HG02852 (cell line): ENCODE measurements at regions not wholly inside any gene's neighbourhood (a gene's known extent, or its start where the extent isn't known, plus 50 kb on each side); places are given as distances from the start of the nearest gene placed in this dataset.
"Not testable (repeated sequence)": the region's sequence is repeated elsewhere in the genome, so short reads cannot be mapped to it uniquely, and the experiment has no call there.

Source experiments
- ATAC-seq: cut with Tn5 transposase; IDR thresholded peaks from one replicate; pipeline ENCODE4 v1.9.1; 2021; ENCODE audit warnings: mild to moderate bottlenecking, moderate library complexity; ENCODE audit not compliant: unreplicated experiment

DNA sequence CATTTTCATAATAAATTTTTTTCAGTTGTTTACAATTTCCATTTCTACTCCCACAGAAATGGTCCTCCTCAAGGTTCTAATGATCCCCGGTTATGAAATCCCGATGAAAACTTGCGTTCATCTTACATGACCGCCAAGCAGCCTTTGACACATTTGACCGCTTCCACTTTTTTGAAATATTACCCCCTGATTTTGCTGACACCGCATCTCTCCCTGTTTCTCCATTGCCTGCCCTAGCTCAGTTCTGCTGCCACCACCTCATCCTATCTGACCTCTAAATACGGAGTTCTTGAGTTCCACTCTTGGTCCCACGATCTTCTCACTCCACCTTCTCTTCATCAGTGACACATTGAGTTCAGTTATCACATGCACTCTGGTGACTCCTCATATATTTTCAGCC is 74.1 kb downstream of the SLC35B3 start:
- ATAC-seq: no peak

DNA sequence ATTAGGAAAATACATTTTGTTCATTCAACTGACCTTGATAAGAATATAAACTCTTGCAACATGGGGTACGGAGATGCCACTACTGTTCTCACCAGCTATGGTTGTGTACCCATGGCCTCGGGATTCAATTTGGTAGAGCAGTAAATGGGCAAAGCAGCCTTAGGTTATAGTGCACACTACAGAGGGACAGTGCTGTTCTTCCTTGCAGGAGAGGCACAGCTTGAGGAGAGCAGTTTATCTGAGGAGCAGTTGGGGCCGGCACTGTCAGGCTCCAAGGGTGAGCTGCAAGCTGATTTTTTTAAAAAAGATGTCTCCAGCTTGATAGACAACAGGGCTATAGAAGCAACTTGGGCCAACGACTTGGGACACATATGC is 82.4 kb downstream of the SLC35B3 start:
- ATAC-seq: no peak

DNA sequence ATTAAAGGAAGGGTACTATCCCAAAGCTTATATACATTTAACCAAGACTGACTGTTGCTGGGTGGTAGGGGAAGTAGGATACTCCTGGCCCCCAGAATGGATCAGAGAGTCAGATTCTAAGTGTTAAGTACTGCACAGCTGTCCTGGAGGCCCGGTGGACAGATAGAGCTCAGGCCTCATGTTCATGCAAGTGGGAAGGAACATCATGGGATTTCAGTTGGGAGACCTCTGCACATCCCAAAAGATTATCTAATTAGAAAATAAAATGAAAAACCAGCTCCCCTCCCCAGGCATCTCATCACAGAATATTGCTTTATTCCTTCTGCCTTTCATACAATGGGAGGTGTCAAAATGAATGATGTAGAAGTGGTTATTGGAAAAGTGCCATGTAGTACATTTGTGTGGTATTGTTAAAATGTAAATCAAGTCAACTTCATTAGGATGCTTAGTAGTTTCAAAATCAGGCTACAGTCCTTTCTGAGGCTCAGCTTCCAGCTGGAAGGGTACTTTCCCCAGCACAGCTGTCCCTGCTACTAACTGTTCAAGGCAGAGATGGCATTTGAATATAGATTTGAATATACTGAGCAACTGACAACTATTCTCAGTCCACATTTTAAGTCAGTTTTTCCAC is 82.9 kb downstream of the SLC35B3 start:
- ATAC-seq: no peak

DNA sequence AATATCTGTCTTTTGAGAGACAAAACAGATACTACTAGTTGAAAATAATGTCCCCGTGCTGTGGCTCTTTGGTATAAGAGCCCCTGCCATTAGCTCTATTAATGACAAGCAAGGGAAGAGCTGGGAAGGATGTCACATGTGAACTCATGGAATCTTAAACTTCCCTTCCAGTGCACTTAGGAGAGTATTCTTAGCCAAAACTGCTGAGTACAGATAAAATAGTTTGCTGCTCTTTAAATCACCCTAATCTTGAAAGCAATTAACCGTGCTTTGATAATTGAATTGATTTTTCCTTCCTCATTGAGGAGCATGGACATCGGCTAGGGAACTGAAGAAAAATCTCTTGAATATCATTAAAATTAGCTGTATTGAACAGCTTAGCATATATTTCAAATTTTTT is 91.7 kb downstream of the SLC35B3 start:
- no peak for ATAC-seq

DNA sequence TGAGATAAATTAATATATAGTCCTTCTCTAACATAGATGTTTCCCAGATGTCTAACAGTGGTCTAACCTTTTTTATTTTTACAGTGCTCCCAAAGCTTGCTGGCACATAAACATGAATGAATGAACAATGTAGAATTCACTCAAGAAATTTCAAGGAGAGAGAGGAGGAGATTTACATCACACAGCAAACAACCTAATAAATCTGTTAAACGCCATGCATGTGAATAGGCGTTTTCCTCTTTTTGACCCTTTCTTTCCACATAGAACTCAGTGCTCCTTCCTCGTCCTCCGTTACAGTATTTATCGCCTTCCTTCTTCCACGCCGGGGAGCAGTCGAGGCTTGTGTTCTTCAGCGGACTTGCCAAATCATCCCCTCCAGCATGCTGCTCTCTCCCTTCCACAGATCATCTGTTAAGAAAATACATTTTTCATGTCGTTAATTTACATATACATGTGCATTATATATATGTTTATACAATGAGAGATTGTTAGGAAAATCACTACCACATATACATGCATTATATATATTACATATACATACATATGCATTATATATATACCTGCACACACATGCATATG is 93.0 kb downstream of the SLC35B3 start:
- ATAC-seq: no peak

DNA sequence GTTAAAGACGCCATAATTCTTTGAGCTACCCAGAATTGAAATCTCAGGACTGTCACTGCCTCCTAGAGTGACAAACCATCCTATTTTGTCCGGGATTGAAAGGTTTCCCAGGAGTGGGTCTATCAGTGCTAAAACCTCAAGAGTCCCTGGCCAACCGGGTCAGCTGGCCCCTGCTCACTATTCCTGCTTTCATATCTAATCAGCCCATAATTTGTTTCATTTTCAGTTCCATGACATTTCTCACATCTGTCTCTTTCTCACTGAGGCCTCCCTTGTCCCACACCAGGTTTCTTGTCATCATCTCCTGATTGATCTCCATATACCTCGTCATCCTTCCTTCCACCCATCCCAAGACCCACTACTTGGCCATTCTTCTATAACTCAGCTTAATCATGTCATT is 98.2 kb downstream of the SLC35B3 start:
- ATAC-seq: no peak

DNA sequence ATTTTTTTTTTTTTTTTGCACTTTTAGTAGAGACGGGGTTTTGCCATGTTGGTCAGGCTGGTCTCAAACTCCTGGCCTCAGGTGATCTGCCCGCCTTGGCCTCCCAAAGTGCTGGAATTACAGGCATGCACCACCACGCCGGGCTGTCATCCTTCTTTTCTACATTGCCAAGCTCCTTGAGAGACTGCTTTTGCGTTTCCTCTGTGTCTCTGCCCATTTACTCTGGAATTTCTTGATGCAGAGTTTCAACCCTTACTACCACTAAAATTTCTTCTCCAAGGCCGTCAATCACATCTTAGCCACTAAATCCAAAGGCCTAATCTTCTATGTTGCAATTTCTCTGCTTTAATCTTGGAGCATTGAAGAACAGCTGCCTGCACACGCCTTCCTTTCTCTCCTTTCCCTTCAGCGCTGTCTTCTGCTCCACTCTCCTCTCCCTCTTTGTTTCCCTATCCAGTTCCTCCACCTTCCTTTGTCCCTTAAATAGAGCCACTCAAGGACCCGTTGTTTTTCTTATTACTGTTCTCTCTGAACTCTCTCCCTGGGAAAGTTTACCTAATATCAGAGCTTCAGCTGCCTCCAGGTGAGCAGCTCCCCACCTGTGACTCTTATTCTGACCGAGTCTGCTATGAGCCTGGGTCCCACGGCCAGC is 98.8 kb downstream of the SLC35B3 start:
- ATAC-seq: no peak

DNA sequence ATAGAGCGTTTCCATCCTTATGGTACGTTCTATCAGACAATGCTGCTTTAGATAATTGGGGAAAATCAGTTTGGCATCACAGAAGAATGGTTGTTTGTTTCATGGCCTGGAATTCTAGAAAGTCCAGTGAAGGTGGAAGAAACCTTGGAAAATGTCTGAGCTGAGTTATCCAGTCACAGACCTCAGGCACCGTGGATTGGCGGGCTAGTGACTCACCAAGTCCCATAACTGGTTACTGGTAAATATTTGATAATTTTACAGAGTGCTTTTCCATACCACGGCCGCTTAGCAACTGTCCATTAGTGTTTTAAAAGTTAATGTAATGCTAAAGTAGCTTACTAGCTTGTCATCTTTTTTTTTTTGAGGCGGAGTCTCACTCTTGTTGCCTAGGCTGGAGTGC is 99.4 kb downstream of the SLC35B3 start:
- ATAC-seq: no peak

DNA sequence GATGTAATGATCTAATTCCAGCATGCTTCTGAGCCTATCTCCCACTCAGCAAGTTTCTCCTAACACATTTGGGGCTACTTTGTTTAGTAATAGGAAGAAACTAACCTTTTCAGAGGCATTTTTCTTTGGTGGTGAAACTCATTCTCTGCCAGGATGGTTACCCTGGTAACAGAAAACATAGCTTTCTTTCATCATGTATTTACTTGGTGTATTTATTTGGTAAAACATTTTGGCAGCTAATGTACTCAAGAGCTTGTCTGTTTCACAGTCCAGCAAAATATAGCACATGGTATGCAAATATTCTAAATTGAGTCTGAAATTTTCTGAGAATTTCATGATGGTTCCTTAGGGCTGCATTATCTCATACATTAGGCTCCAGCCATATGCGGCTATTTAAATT is 100.0 kb downstream of the SLC35B3 start:
- ATAC-seq: no peak

DNA sequence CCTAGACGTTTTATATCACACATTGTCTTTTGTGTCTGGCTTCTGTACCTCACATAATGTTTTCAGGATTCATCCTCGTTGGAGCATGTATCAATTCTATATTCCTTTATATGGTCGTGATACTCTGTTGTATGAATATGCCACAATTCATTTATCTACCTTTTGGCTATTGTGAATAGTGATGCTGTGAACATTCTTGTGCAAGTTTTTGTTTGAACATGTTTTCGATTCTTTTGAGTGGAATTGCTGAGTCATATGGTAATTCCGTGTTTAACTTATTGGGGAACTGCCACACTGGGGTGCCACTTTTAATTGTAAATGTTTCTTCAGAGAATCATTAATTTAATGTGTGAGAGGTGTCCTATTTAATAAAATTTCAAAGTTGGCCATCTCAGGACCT is 101.2 kb downstream of the SLC35B3 start:
- no peak for ATAC-seq

DNA sequence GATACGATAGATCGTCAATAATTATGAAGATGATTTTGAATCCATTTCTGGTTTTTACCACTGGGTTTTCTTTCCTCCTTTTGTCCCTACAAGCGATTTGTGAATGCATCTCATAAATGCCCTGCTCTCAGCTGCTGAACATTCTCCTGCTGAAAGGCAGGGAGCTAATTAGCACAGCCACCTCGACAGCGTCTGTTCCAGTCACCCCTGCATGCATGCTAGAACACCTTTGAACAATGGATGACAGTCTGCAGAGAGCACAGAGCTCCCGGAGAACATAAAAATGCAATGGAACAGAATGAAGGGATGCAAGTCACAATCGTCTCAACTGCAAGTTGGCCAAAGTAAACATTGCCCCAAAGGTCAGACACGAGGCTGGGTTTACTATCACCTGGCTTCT is 105.8 kb downstream of the SLC35B3 start:
- no peak for ATAC-seq

DNA sequence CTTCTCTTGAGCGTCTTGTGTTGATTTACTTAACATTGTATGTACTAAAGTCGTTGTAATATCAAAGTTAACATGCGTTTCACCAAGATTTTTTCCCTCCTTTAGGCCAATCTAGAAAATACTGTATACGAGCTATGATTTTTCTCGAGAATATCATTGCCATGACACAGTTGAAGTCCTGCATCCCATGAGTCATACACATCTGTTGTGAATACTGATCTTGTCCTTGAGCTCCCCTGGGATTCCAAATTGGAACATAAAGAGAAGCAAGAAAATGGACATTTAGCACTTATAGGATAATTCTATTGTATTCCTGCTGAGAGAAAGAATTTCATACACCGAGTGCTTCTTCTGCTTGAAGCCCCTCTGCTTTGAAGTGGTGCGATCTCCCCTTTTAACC is 109.6 kb downstream of the SLC35B3 start:
- no peak for ATAC-seq

DNA sequence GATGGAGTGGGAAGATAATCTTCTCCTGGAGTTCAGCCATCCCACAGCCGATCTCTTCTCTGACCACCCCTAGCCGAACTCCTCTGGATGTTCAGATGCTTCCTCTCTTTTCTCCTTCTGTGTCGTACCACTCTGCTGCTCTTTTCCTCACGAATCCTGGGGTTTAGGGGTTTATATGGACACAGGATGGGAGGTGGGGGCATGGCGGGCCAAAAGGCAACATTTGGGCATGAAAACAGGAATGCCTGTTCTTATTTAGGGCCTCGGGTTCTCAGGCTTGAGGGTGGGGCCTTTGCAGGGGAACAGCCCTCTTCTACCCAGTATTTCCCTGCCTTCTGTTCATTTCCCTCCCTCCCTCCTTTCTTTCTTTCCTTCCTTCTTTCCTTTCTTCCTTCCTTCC is 112.7 kb downstream of the SLC35B3 start:
- no peak for ATAC-seq

DNA sequence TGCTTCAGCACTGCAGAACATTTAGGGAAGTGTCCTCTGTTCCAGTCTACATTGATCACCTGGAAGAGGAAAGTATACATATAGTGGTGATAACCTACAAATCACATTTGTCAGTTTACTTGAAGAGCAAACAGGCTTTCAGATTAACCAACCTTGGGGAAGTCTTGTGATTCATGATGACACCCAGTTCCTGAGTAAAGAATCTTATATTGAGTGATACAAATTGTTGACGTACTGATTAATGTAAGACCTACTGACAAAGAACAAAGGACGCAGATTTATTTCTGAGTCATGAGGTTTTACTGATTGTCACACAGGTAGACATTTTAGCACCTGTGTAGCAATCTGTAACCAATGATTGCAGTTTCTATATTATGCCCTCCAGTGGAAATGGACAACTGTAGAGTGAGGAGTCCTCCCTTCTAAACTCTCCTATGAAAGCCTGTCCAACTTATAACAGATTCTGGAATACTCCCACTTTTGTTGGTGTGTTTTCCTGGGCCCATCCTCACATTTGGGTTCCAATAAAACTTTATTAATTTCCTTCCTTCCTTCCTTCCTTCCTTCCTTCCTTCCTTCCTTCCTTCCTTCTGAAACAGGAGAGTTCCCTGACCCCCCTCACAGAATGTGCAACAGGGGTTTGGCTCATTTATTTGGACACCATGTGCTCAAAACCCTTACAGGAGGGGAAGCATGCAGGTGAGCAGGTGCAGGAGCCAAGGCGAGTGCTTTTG is 113.5 kb downstream of the SLC35B3 start:
- ATAC-seq: no peak

DNA sequence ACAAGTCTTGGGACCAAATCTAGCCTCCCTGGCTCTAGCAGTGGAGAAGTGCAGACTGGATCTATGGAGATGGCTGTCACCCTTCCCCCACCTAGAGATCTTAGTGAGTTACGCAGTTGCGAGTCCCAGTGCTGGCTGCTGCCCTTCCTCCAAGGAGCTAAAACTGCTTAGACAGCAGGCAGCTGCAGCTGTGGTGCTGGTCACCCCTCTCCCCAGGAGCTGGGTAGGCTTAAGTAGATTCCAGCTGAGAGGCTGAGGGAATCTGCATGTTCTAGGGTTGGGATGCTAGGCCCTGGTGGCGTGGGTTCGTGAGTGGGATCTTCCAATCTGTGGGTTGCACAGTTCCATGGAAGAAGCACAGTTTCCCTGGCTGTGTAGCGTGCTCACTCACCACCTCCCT is 120.2 kb downstream of the SLC35B3 start:
- no peak for ATAC-seq

DNA sequence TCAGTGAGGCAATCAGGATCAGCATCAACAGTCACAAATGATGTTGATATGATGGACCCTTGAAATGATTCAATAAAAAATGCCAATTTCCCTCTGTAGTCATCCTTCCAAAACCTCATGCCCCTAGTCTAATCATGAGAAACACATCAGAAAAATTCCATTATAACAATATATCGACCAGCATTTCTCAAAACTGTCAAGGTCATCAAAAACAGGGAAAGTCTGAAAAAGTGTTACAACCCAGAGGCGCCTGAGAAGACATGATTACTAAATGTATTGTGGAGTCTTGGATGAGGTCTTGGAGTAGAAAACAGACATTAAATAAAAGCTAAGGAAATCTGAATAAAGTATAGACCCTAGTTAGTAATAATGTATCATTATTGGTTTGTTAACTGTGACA is 133.8 kb downstream of the SLC35B3 start:
- ATAC-seq: no peak

DNA sequence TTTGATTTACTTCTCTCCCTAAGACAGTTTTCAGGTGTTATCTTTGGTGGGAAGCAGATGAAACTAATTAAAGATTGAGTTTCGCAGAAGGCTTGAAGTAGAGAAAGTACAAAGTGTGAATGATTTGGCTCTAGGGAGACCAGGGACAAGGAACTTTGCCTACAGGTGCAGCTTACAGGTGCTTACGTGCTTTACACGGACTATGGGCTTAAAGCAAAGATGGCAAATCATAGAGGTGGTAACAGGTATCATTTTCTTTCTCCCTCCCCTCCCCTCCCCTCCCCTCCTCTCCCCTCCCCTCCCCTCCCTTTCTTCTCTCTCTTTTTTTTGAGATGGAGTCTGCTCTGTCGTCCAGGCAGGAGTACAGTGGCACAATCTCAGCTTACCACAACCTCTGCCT is 136.3 kb downstream of the SLC35B3 start:
- no peak for ATAC-seq

DNA sequence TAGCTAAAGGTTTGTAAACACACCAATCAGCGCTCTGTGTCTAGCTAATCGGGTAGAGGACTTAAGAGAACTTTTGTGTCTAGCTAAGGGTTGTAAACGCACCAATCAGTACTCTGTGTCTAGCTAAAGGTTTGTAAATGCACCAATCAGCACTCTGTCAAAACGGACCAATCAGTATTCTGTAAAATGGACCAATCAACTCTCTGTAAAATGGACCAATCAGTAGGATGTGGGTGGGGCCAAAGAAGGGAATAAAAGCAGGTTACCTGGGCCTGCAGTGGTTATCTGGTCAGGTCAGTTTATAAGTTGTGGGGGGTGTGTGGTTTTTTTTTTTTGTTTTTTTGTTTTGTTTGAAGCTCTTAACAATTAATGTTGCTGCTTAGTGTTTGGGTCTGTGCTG is 152.4 kb downstream of the SLC35B3 start:
- ATAC-seq: not testable (repeated sequence)

DNA sequence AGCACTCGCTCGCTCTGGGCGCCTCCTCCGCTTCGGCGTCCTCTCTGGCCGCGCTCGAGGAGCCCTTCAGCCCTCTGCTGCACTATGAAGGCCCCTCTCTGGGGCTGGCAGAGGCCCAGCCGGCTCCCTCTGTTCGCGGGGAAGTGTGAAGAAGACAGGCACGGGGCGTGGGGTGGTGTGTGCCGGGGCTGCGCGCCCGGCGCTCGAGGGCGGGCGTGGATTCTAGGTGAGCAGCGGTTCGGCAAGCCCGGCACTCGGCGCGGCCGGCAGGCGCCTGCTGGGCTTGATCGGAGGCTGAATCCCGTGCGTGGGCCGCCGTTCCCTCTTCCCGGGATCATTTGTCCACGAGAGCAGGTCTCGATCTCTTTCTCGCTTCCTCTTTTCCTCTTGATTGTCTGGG is 153.0 kb downstream of the SLC35B3 start:
- ATAC-seq: no peak

DNA sequence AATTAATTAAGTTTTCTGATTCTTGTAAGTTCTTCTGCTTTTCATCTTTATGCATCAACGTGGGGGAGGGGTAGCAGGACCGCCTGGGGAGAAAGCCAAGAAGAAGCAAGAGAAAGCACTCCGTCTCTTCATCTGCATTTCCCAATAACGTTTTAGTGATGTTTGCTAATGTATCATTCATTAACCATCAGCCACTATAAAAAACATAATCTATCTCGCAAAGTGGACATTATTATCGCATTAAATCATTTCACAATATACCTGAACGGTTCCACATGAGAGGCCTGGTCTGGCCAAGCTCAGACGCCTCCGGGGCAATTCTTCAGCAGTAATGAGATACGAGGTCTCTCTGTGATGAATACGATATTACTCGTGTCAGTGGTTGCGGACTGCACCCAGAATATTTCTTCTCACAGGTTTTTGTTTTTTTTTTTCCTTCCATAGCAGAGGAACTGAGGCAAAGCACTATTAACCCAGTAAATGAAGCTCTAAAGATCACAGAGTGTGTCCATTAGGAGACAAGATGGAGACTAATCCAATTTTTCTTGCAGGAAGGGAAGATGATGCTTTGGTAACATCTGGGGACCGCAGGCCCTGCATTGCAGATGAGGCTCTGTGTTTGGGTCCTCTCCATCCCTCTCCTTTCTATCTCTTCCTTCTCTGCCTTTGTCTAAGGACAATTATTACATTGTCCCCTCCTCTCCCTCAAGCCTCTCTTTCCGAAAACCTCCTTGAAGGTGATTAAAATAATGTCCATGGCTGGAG is 156.1 kb downstream of the SLC35B3 start:
- ATAC-seq: no peak

DNA sequence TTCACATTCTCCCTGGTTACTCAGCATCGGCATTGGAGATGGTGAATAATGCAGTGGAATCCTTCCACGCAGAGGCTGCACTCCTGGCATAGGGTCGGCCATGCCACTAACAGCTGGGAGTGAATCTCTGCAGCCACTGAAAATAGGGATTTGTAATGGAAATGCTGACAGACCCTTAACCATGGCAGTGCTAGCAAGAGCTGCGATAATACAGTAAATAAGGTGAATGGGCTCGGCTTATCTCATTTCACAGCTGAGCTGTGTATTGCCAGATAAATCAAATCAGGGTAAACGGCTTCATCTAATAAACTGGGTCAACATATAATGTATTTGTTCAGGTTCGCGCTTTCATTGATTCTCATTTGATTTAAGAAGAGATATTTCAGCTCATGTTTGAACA is 156.8 kb downstream of the SLC35B3 start:
- ATAC-seq: no peak
